Lung (tissue), 11 donors: ENCODE measurements at regions not wholly inside any gene's neighbourhood (a gene's known extent, or its start where the extent isn't known, plus 50 kb on each side); places are given as distances from the start of the nearest gene placed in this dataset.

Experiments used
- ATAC-seq: fragments of 200-7000 bp; cut with Tn5 transposase; one replicate; pipeline ENCODE4 v1.9.1; 2020; ENCODE audit warnings: moderate number of reproducible peaks; ENCODE audit not compliant: insufficient read depth, low FRiP score
- DNase-seq, 3 donors: peaks; one replicate each; pipeline ENCODE4 v3.0.0-alpha.2; 2013 to 2017
- H3K27ac ChIP-seq, 2 donors: one replicate each; pipeline ENCODE4 v1.5.1; 2013; ENCODE audit warnings: mild to moderate bottlenecking in 2 of 2, moderate library complexity in 2 of 2, control low read depth in 1 of 2, inconsistent platforms in 1 of 2, low read depth in 1 of 2, low read length in 1 of 2
- H3K27me3 ChIP-seq, 3 donors: one replicate each; pipeline ENCODE4 v1.5.1; 2013; ENCODE audit warnings: low read length in 2 of 3; ENCODE audit not compliant: control insufficient read depth in 3 of 3, insufficient read depth in 3 of 3
- H3K36me3 ChIP-seq, 4 donors: one replicate each; pipeline ENCODE4 v1.5.1; 2013; ENCODE audit warnings: low read length in 4 of 4, mild to moderate bottlenecking in 1 of 4, moderate library complexity in 1 of 4; ENCODE audit not compliant: control insufficient read depth in 4 of 4, insufficient read depth in 4 of 4
- H3K4me1 ChIP-seq, 5 donors: one replicate each; pipeline ENCODE4 v1.5.1; 2013; ENCODE audit warnings: low read length in 5 of 5, mild to moderate bottlenecking in 2 of 5, moderate library complexity in 1 of 5; ENCODE audit not compliant: control insufficient read depth in 5 of 5, insufficient read depth in 5 of 5
- H3K4me3 ChIP-seq: one replicate; pipeline ENCODE4 v1.5.1; 2013; ENCODE audit warnings: mild to moderate bottlenecking, control low read depth, moderate library complexity
- H3K9ac ChIP-seq, 2 donors: one replicate each; pipeline ENCODE4 v1.5.1; 2013; ENCODE audit warnings: low read length in 2 of 2, control low read depth in 1 of 2; ENCODE audit not compliant: insufficient read depth in 1 of 2
- H3K9me3 ChIP-seq, 4 donors: one replicate each; pipeline ENCODE4 v1.5.1; 2013; ENCODE audit warnings: low read length in 3 of 4, mild to moderate bottlenecking in 1 of 4, moderate library complexity in 1 of 4; ENCODE audit not compliant: control insufficient read depth in 4 of 4, insufficient read depth in 3 of 4
- WGBS, 2 donors: extraction: QIAGEN DNeasy Blood & Tissue Kit; methylation state at CpG; one replicate each; pipeline ENCODE4 v1.1.7; 2013; 5-methylcytosine and 5-hydroxymethylcytosine counted together
- TF ChIP-seq, protein P1 (sequence below): IDR thresholded peaks from 2 replicates; pipeline ENCODE4 v1.5.1; 2012; ENCODE audit warnings: mild to moderate bottlenecking; ENCODE audit errors: control extremely low read depth, extremely low read depth
- donor health status: control.
- donor health status: control.
- donor health status: Bipolar disorder and iron deficiency.
- donor health status: healthy.
- donor health status: DM: yes; HTN: yes; CAD: no.

DNA sequence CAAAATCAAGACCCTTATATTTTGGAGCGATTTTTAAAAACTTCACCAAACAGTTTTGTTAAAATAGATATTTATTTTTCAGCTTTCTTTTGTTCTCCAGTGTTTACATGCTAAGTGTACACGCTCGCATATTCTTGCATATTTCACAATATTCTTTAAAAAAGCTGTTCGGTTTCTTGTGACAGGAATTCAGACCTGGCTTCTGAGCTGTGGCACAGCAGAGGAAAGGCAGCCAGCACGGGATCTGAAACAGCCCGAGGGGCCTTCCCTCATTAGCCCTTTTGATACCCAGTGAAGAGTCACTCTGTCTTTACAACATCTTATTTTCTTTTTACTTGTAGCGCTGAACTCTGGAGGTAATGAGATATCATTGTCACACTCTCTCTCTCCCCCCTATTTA is 234.0 kb downstream of the B3GLCT start:
- no peak overlapping the region for H3K4me3 ChIP-seq
- TF ChIP-seq, protein P1, sequence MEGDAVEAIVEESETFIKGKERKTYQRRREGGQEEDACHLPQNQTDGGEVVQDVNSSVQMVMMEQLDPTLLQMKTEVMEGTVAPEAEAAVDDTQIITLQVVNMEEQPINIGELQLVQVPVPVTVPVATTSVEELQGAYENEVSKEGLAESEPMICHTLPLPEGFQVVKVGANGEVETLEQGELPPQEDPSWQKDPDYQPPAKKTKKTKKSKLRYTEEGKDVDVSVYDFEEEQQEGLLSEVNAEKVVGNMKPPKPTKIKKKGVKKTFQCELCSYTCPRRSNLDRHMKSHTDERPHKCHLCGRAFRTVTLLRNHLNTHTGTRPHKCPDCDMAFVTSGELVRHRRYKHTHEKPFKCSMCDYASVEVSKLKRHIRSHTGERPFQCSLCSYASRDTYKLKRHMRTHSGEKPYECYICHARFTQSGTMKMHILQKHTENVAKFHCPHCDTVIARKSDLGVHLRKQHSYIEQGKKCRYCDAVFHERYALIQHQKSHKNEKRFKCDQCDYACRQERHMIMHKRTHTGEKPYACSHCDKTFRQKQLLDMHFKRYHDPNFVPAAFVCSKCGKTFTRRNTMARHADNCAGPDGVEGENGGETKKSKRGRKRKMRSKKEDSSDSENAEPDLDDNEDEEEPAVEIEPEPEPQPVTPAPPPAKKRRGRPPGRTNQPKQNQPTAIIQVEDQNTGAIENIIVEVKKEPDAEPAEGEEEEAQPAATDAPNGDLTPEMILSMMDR = no peak
- H3K36me3 ChIP-seq = no peaks in the 10 kb centered on the region
- H3K9ac ChIP-seq = no peak overlapping the region
- H3K27me3 ChIP-seq = no peaks in the 10 kb centered on the region
- DNase-seq (peak in 2 of 3 donors; percentile 27 to 46), ATAC-seq (no peak)
- 74 to 84% methylated on average over 7 of the region's 7 CpGs for WGBS, 2 donors
- peaks cover 0 to 3% (median 0%) of the 10 kb centered on the region in 4 donors for H3K9me3 ChIP-seq
- no peak overlapping the region for H3K27ac ChIP-seq
- peaks cover 0 to 5% (median 0%) of the 10 kb centered on the region in 5 donors for H3K4me1 ChIP-seq

DNA sequence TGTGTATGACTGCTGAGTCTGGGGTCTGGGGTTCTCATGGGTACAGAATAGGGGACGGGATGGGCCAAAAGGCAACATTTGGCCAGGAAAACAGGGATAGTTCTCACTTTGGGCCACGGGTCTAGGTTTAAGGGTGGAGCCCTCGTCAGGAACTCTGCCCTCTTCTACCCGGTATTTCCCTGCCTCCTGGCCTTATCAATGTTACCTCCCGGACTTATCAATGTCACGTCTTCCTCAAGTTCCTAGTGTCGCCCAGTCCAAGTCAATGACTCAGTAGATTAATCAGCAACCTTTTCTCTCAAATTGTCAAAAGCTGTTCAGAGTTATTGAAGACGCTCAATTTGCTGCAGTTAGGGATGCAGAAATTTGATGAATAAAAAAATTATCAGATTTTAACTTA is 234.8 kb downstream of the B3GLCT start:
- H3K9me3 ChIP-seq = peaks cover 0 to 3% (median 0%) of the 10 kb centered on the region in 4 donors

DNA sequence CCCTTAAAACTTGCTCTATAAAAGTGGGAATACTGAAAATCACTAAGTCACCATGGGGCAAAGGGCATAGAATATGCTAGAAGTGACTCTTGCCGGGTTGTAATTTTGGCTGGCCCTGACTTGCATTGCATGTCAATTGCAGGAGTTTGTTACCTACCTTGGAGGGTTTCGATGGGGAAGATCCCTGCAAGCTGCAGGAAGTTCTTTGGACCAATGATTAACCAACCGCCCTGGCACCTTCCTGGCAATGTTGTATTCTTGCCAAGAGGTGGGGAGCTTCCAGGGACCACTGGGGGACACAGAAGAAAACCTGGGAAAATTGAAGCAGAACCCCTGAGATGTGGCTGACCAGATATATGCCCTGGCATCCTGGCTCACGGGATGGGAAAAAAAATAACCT is 235.8 kb downstream of the B3GLCT start:
- no peak overlapping the region for H3K27ac ChIP-seq
- H3K4me1 ChIP-seq = peaks cover 0 to 5% (median 0%) of the 10 kb centered on the region in 5 donors
- DNase-seq (no peak), ATAC-seq (no peak)
- WGBS, 2 donors = 77 to 85% methylated on average over 4 of the region's 4 CpGs
- no peak overlapping the region for H3K9ac ChIP-seq
- H3K4me3 ChIP-seq = no peak overlapping the region
- H3K9me3 ChIP-seq = peaks cover 0 to 3% (median 0%) of the 10 kb centered on the region in 4 donors
- H3K36me3 ChIP-seq = no peaks in the 10 kb centered on the region
- H3K27me3 ChIP-seq = no peaks in the 10 kb centered on the region
- TF ChIP-seq, protein P1 = no peak

More for the DNA sequence above, 234.8 kb downstream of the B3GLCT start:
- Histone ChIP-seq H3K27me3 (no peaks in the 10 kb centered on the region), H3K9ac (no peak overlapping the region), H3K4me1 (peaks cover 0 to 5% (median 0%) of the 10 kb centered on the region in 5 donors), H3K4me3 (no peak overlapping the region), H3K27ac (no peak overlapping the region), H3K36me3 (no peaks in the 10 kb centered on the region)
- 86 to 95% methylated on average over 8 of the region's 8 CpGs for WGBS, 2 donors
- TF ChIP-seq, protein P1 = no peak
- ATAC-seq (no peak), DNase-seq (no peak)

DNA sequence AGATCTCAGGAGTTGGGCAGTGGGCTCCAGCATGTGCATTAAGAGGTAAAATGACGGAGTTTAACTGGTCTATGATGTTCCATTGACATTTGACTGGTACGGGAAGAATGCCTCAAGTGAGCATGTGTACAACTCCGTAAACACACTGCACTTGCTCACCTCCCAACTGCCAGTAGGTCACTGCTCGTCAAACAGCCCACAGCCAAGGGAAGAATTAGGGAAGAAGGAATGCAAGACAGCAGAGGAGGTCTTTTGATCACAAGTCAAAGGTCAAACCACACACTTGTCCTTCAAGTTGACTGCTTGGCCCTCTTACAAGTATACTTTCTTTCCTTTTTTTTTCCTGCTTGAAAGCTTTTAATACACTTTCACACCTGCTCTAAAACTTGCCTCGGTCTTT is 236.7 kb downstream of the B3GLCT start:
- ATAC-seq = no peak

More for the DNA sequence above, 236.7 kb downstream of the B3GLCT start:
- Histone ChIP-seq H3K9me3 (peaks cover 0 to 3% (median 0%) of the 10 kb centered on the region in 4 donors), H3K4me3 (no peak overlapping the region), H3K9ac (no peak overlapping the region), H3K27ac (no peak overlapping the region), H3K36me3 (no peaks in the 10 kb centered on the region), H3K4me1 (peaks cover 0 to 5% (median 0%) of the 10 kb centered on the region in 5 donors), H3K27me3 (no peaks in the 10 kb centered on the region)
- peak in 1 of 3 donors; percentile 34 for DNase-seq
- TF ChIP-seq, protein P1 = no peak
- 31 to 61% methylated on average over 5 of the region's 5 CpGs for WGBS, 2 donors
